Tibial nerve (tissue), 4 donors: ENCODE measurements at regions not wholly inside any gene's neighbourhood (a gene's known extent, or its start where the extent isn't known, plus 50 kb on each side); places are given as distances from the start of the nearest gene placed in this dataset.
"Not testable (repeated sequence)": the region's sequence is repeated elsewhere in the genome, so short reads cannot be mapped to it uniquely, and the experiment has no call there.

Source experiments
- DNase-seq, 2 donors: peaks; one replicate each; pipeline ENCODE4 v3.0.0-alpha.2; 2019; ENCODE audit warnings: low spot score in 2 of 2
- H3K27ac ChIP-seq, 4 donors: fragments of 200-600 bp; sonication (generic) in 3 of 4; one replicate each; pipeline ENCODE4 v1.5.1; 2017 to 2019; ENCODE audit warnings: mild to moderate bottlenecking in 1 of 4
- H3K27me3 ChIP-seq, 2 donors: fragments of 200-600 bp; sonication (generic) in 1 of 2; one replicate each; pipeline versions ENCODE4 v1.5.1 to v1.6.0; 2017 to 2019
- H3K36me3 ChIP-seq, 3 donors: fragments of 200-600 bp; sonication (generic); one replicate each; pipeline ENCODE4 v1.5.1; 2018 to 2019
- H3K4me1 ChIP-seq, 4 donors: fragments of 200-600 bp; sonication (generic) in 3 of 4; one replicate each; pipeline ENCODE4 v1.5.1; 2017 to 2019
- H3K4me3 ChIP-seq, 4 donors: fragments of 200-600 bp; sonication (generic) in 3 of 4; one replicate each; pipeline ENCODE4 v1.5.1; 2017 to 2019; ENCODE audit warnings: mild to moderate bottlenecking in 1 of 4, moderate library complexity in 1 of 4
- H3K9me3 ChIP-seq, 4 donors: fragments of 200-600 bp; sonication (generic) in 3 of 4; one replicate each; pipeline ENCODE4 v1.5.1; 2017 to 2019
- CTCF ChIP-seq, 5 experiments: fragments of 200-600 bp in 3 of 5; fragments of 450-650 bp in 2 of 5; sonication (generic) in 3 of 5; IDR thresholded peaks; one replicate each; pipeline ENCODE4 v1.5.1; 2016 to 2019; ENCODE audit warnings: antibody characterized with exemption in 5 of 5, mild to moderate bottlenecking in 3 of 5, moderate library complexity in 2 of 5
- EP300 ChIP-seq, 2 donors: sonication (generic); formaldehyde crosslinking; IDR thresholded peaks; one replicate each; pipeline ENCODE4 v1.6.1; 2017; ENCODE audit warnings: antibody characterized with exemption in 2 of 2, mild to moderate bottlenecking in 1 of 2
- POLR2A ChIP-seq, 2 donors: fragments of 450-650 bp; IDR thresholded peaks; one replicate each; pipeline ENCODE4 v1.6.1; 2017; ENCODE audit warnings: antibody characterized with exemption in 2 of 2, mild to moderate bottlenecking in 2 of 2, moderate library complexity in 2 of 2
- WGBS, 2 donors: methylation state at CpG; one replicate each; pipeline ENCODE4 v1.1.5; 2018; 5-methylcytosine and 5-hydroxymethylcytosine counted together

- H3K27ac ChIP-seq, result no peak overlapping the region
- DNase-seq, result no peak
- H3K9me3 ChIP-seq, result no peaks in the 10 kb centered on the region
- no peak for TF ChIP-seq EP300 (IDR thresholded peaks at IDR 0.05)
- no peak for TF ChIP-seq POLR2A (IDR thresholded peaks at IDR 0.05)
- TF ChIP-seq CTCF (IDR thresholded peaks at IDR 0.05), result no peak
- 56 to 60% methylated on average over 12 of the region's 12 CpGs for WGBS, 2 donors
- H3K4me3 ChIP-seq, result no peak overlapping the region
- H3K36me3 ChIP-seq, result no peaks in the 10 kb centered on the region
- no peaks in the 10 kb centered on the region for H3K27me3 ChIP-seq
- peaks cover 0 to 2% (median 0%) of the 10 kb centered on the region in 4 donors for H3K4me1 ChIP-seq
Measured at GRCh38 chr2:65576861-65577601, 144.6 kb upstream of the SPRED2 start.

DNA sequence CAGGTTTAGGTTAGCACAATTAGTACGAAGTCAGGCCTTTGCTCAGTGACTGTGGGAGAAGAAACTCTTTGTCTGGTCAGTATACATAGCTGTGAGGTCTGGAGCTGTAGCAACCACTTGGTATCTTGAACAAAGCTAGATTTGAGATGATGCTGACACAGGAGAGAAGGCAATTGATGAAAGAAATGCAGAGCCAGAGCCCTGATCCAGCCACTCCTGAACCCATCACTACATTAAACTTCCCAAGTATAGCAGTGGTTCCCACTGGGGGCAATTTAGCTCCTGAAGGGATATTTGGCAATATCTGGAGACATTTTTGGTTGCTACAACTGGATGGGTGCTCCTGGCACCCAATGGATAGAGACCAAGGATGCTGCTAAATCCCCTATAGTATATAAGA lies 143.9 kb upstream of the SPRED2 start:
- no peaks in the 10 kb centered on the region for H3K9me3 ChIP-seq
- H3K4me3 ChIP-seq, result no peak overlapping the region
- H3K4me1 ChIP-seq, result peaks cover 0 to 2% (median 0%) of the 10 kb centered on the region in 4 donors
- TF ChIP-seq CTCF (IDR thresholded peaks at IDR 0.05), result no peak
- TF ChIP-seq EP300 (IDR thresholded peaks at IDR 0.05), result no peak
- no peak for TF ChIP-seq POLR2A (IDR thresholded peaks at IDR 0.05)
- no peak for DNase-seq
- 86 to 91% methylated on average over 1 of the region's 1 CpG for WGBS, 2 donors
- no peaks in the 10 kb centered on the region for H3K36me3 ChIP-seq
- H3K27ac ChIP-seq, result no peak overlapping the region
- H3K27me3 ChIP-seq, result no peaks in the 10 kb centered on the region

GRCh38 chr2:65574993-65575392 lies 142.6 kb upstream of the SPRED2 start:
- peak in 1 of 2 donors; percentile 14 for DNase-seq
- WGBS, 2 donors, result 35 to 45% methylated on average over 4 of the region's 4 CpGs
- H3K36me3 ChIP-seq, result no peaks in the 10 kb centered on the region
- no peaks in the 10 kb centered on the region for H3K27me3 ChIP-seq
- H3K4me1 ChIP-seq, result peaks cover 0 to 2% (median 0%) of the 10 kb centered on the region in 4 donors
- TF ChIP-seq CTCF (IDR thresholded peaks at IDR 0.05) (no peak), EP300 (IDR thresholded peaks at IDR 0.05) (no peak), POLR2A (IDR thresholded peaks at IDR 0.05) (no peak)
- H3K27ac ChIP-seq, result peak overlapping the region in 2 of 4 donors; percentile 12 to 28
- no peak overlapping the region for H3K4me3 ChIP-seq
- H3K9me3 ChIP-seq, result no peaks in the 10 kb centered on the region

GRCh38 chr2:65568656-65569440 lies 136.4 kb upstream of the SPRED2 start:
- H3K27ac ChIP-seq, H3K36me3 ChIP-seq, H3K4me1 ChIP-seq, H3K4me3 ChIP-seq, DNase-seq, H3K27me3 ChIP-seq, H3K9me3 ChIP-seq: not testable (repeated sequence)
- 84 to 86% methylated on average over 4 of the region's 4 CpGs for WGBS, 2 donors

GRCh38 chr2:65566617-65567016 lies 134.2 kb upstream of the SPRED2 start:
- Histone ChIP-seq H3K4me3 (no peak overlapping the region), H3K4me1 (no peaks in the 10 kb centered on the region), H3K36me3 (no peaks in the 10 kb centered on the region), H3K27me3 (no peaks in the 10 kb centered on the region), H3K9me3 (no peaks in the 10 kb centered on the region), H3K27ac (no peak overlapping the region)
- DNase-seq, result no peak
- WGBS, 2 donors, result 53 to 58% methylated on average over 9 of the region's 9 CpGs
- TF ChIP-seq EP300 (IDR thresholded peaks at IDR 0.05) (no peak), CTCF (IDR thresholded peaks at IDR 0.05) (no peak), POLR2A (IDR thresholded peaks at IDR 0.05) (no peak)
